Left lung (tissue), 4 donors: ENCODE measurements at regions not wholly inside any gene's neighbourhood (a gene's known extent, or its start where the extent isn't known, plus 50 kb on each side); places are given as distances from the start of the nearest gene placed in this dataset.

Source experiments
- ATAC-seq: fragments of 200-7000 bp; cut with Tn5 transposase; one replicate; pipeline ENCODE4 v1.9.1; 2020; ENCODE audit warnings: moderate library complexity
- DNase-seq, 4 donors: peaks; one replicate each; pipeline ENCODE4 v3.0.0-alpha.2; 2013 to 2020
- H3K27ac ChIP-seq, 2 donors: fragments of 200-600 bp; sonication (generic) in 1 of 2; one replicate each; pipeline versions ENCODE4 v1.5.0 to v1.8.0; 2020 to 2021
- H3K27me3 ChIP-seq, 2 donors: fragments of 200-600 bp; sonication (generic) in 1 of 2; one replicate each; pipeline versions ENCODE4 v1.5.0 to v1.8.0; 2020 to 2021
- H3K36me3 ChIP-seq, 2 donors: fragments of 200-600 bp; sonication (generic) in 1 of 2; one replicate each; pipeline versions ENCODE4 v1.5.0 to v1.8.0; 2020 to 2021
- H3K4me1 ChIP-seq, 2 donors: fragments of 200-600 bp; one replicate each; pipeline ENCODE4 v1.8.0; 2021
- H3K4me3 ChIP-seq, 2 donors: fragments of 200-600 bp; sonication (generic) in 1 of 2; one replicate each; pipeline versions ENCODE4 v1.5.0 to v1.8.0; 2020 to 2021; ENCODE audit warnings: mild to moderate bottlenecking in 1 of 2
- H3K9me3 ChIP-seq, 2 donors: fragments of 200-600 bp; sonication (generic) in 1 of 2; one replicate each; pipeline versions ENCODE4 v1.5.0 to v1.8.0; 2020 to 2021
- intact Hi-C, 2 donors: fragments of 100-400 bp; cut with DNase I; formaldehyde crosslinking; loops; one replicate each; pipeline versions ENCODE4 v1.11.2 to v1.14.2; 2022
- TF ChIP-seq, protein P1 (sequence below), 2 donors: fragments of 200-600 bp; sonication (generic) in 1 of 2; IDR thresholded peaks; one replicate each; pipeline versions ENCODE4 v1.5.0 to v1.8.0; 2021; ENCODE audit warnings: antibody characterized with exemption in 2 of 2
- donor health status: DM: no; HTN: yes; CAD: no.
- donor health status: DM: no; HTN: no; CAD: no.

DNA sequence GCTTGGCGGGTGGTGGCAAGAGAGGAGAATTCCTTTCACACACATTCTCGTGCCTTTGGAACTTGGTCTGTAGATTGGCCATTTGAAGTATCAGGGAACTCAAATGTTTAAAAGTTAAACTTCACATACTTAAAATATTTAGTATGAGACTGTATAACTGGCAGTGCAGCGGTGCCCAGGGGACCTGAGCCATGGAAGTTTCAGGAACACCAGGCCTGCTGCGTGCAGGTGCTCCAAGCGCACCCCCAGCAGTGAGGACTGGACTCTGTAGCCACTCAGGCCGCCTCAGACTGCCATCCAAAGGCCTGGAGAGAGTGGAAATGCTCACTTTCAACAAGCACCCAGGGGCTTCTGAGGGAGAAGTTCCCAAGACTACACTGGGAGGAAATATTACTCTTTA is 273.5 kb upstream of the IRX2 start:
- no peaks in the 10 kb centered on the region for H3K36me3 ChIP-seq
- DNase-seq (no peak), ATAC-seq (no peak)
- TF ChIP-seq, protein P1, sequence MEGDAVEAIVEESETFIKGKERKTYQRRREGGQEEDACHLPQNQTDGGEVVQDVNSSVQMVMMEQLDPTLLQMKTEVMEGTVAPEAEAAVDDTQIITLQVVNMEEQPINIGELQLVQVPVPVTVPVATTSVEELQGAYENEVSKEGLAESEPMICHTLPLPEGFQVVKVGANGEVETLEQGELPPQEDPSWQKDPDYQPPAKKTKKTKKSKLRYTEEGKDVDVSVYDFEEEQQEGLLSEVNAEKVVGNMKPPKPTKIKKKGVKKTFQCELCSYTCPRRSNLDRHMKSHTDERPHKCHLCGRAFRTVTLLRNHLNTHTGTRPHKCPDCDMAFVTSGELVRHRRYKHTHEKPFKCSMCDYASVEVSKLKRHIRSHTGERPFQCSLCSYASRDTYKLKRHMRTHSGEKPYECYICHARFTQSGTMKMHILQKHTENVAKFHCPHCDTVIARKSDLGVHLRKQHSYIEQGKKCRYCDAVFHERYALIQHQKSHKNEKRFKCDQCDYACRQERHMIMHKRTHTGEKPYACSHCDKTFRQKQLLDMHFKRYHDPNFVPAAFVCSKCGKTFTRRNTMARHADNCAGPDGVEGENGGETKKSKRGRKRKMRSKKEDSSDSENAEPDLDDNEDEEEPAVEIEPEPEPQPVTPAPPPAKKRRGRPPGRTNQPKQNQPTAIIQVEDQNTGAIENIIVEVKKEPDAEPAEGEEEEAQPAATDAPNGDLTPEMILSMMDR (IDR thresholded peaks at IDR 0.05): no peak
- intact Hi-C loops: no loop called here
- H3K27ac ChIP-seq: no peak overlapping the region
- H3K9me3 ChIP-seq: peaks cover 0 to 15% of the 10 kb centered on the region in 2 donors
- no peaks in the 10 kb centered on the region for H3K4me1 ChIP-seq
- H3K27me3 ChIP-seq: no peaks in the 10 kb centered on the region
- no peak overlapping the region for H3K4me3 ChIP-seq

DNA sequence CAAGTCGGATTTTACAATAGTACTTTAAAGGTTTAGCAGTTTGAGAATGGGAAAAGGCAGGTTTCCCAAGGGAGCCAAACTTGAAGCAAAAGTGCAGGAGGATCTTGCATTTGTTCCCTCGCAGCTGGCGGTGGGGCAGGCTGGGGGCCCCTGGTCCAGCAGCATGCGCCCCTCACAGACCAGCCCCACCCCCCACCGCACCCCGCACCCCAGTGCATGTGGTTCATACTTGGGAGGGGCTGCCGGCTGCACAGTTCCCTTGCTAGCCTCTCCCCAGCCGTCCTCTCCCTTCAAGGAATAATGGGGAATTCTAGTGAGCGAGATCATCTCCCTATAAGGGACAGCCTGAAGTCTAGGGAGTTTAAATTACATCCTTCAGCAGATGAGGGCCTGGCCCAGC is 273.1 kb upstream of the IRX2 start:
- H3K4me1 ChIP-seq: no peaks in the 10 kb centered on the region
- ATAC-seq: no peak
- TF ChIP-seq, protein P1 (IDR thresholded peaks at IDR 0.05): no peak

DNA sequence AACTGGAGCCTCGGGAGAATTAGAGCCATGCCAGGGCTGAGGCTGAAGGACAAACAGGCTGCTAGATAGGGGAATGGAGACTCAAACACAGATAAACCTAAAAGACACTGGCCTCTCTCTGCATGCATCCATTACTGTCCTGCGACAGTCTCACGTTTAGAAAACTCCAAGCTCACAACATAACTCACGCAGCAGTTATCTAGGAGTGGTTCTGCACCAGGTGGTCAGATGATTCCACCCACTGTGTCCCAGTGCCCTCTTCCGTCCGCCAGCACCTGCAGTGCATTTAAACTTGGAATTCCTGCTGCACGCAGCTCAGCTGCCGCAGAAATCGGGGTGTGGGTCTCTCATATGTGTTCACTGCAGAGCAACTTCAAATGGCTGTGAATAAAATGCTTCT is 272.6 kb upstream of the IRX2 start:
- intact Hi-C loops: no loop called here
- H3K27ac ChIP-seq: no peak overlapping the region
- no peak for DNase-seq
- H3K9me3 ChIP-seq: peaks cover 0 to 14% of the 10 kb centered on the region in 2 donors
- no peaks in the 10 kb centered on the region for H3K4me1 ChIP-seq
- ATAC-seq: no peak
- TF ChIP-seq, protein P1 (IDR thresholded peaks at IDR 0.05): no peak
- no peaks in the 10 kb centered on the region for H3K36me3 ChIP-seq
- H3K27me3 ChIP-seq: no peaks in the 10 kb centered on the region
- H3K4me3 ChIP-seq: no peak overlapping the region

More for the DNA sequence above, 273.1 kb upstream of the IRX2 start:
- intact Hi-C loops: no loop called here
- H3K27me3 ChIP-seq: no peaks in the 10 kb centered on the region
- peaks cover 0 to 15% of the 10 kb centered on the region in 2 donors for H3K9me3 ChIP-seq
- H3K4me3 ChIP-seq: no peak overlapping the region
- H3K27ac ChIP-seq: no peak overlapping the region
- no peaks in the 10 kb centered on the region for H3K36me3 ChIP-seq
- no peak for DNase-seq

DNA sequence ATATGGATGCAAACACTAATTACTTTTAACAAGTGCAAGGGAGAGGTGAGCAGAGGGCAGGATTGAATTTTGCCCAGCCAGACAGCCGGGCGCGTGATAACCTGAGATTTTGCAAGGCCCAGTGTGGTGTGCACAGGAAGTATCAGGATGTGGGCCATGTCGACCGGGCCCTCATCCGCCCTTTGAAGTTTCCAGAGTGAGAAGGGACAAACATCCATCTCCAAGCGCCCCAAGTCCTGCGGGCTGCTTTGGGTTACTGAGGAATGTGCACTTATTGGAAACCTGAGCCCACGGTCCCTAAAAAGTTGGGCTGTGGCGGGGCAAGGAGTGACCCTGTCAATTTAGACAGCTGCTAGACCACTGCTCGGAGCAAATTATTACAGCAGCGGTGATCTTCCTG is 272.2 kb upstream of the IRX2 start:
- DNase-seq: no peak
- TF ChIP-seq, protein P1 (IDR thresholded peaks at IDR 0.05): no peak
- no peak for ATAC-seq

DNA sequence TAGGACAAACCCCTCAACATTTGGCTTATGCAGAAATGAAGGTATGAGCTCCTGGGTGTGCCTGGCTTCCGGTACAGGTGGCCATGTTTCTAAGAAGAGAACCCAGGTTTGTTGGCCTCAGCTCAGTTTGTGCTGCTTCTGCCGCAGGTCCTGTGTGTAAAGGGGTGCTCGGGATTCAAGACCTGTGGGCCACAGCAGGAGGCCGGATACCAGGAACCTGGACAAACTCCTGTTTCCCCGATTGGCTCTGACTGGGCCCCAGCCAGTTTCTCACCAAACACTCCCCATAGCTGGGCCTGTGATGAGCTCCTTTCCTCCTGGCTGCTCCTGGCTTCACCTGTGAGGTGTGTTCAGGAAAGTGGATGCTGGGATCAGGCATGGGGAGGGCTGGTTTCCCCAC is 271.2 kb upstream of the IRX2 start:
- Histone ChIP-seq H3K4me3 (no peak overlapping the region), H3K27ac (no peak overlapping the region), H3K9me3 (peaks cover 0 to 3% of the 10 kb centered on the region in 2 donors), H3K36me3 (no peaks in the 10 kb centered on the region), H3K4me1 (no peaks in the 10 kb centered on the region), H3K27me3 (no peaks in the 10 kb centered on the region)
- ATAC-seq (no peak), DNase-seq (no peak)
- intact Hi-C loops: no loop called here
- TF ChIP-seq, protein P1 (IDR thresholded peaks at IDR 0.05): no peak

More for the DNA sequence above, 272.2 kb upstream of the IRX2 start:
- H3K4me3 ChIP-seq: no peak overlapping the region
- no peaks in the 10 kb centered on the region for H3K4me1 ChIP-seq
- intact Hi-C loops: no loop called here
- no peaks in the 10 kb centered on the region for H3K36me3 ChIP-seq
- H3K9me3 ChIP-seq: peaks cover 0 to 12% of the 10 kb centered on the region in 2 donors
- H3K27ac ChIP-seq: no peak overlapping the region
- H3K27me3 ChIP-seq: no peaks in the 10 kb centered on the region
